ENCODE measurements at regions not wholly inside any gene's neighbourhood (a gene's known extent, or its start where the extent isn't known, plus 50 kb on each side); places are given as distances from the start of the nearest gene placed in this dataset.

GRCh38 chr15:56868170-56868569 is 50.3 kb upstream of the TCF12 start:
- DNase-seq (ENCODE audit: low read depth in 2 of 2), result no peak

- no peak for DNase-seq (ENCODE audit: low read depth in 2 of 2)
Measured at GRCh38 chr15:56866803-56867202, 51.6 kb upstream of the TCF12 start.

- DNase-seq (ENCODE audit: low read depth in 2 of 2), result no peak
Measured at GRCh38 chr15:56857828-56858227, 60.6 kb upstream of the TCF12 start.

GRCh38 chr15:56856934-56857333 is 61.5 kb upstream of the TCF12 start:
- no peak for DNase-seq (ENCODE audit: low read depth in 2 of 2)

- no peak for DNase-seq (ENCODE audit: low read depth in 2 of 2)
Measured at GRCh38 chr15:56844892-56845291, 73.6 kb upstream of the TCF12 start.

GRCh38 chr15:56844471-56844870 is 74.0 kb upstream of the TCF12 start:
- no peak for DNase-seq (ENCODE audit: low read depth in 2 of 2)

GRCh38 chr15:56839641-56840040 is 78.8 kb upstream of the TCF12 start:
- no peak for DNase-seq (ENCODE audit: low read depth in 2 of 2)

- DNase-seq (ENCODE audit: low read depth in 2 of 2), result no peak
Measured at GRCh38 chr15:56839099-56839498, 79.3 kb upstream of the TCF12 start.

- no peak for DNase-seq (ENCODE audit: low read depth in 2 of 2)
Measured at GRCh38 chr15:56838085-56838484, 80.4 kb upstream of the TCF12 start.

GRCh38 chr15:56837273-56837672 is 81.2 kb upstream of the TCF12 start:
- no peak for DNase-seq (ENCODE audit: low read depth in 2 of 2)

- DNase-seq (ENCODE audit: low read depth in 2 of 2), result no peak
Measured at GRCh38 chr15:56835718-56836171, 82.7 kb upstream of the TCF12 start.

- no peak for DNase-seq (ENCODE audit: low read depth in 2 of 2)
Measured at GRCh38 chr15:56832125-56832524, 86.3 kb upstream of the TCF12 start.

- DNase-seq (ENCODE audit: low read depth in 2 of 2), result no peak
Measured at GRCh38 chr15:56831467-56832005, 86.9 kb upstream of the TCF12 start.

- no peak for DNase-seq (ENCODE audit: low read depth in 2 of 2)
Measured at GRCh38 chr15:56824175-56824574, 90.9 kb upstream of the ZNF280D start.

- no peak for DNase-seq (ENCODE audit: low read depth in 2 of 2)
Measured at GRCh38 chr15:56821721-56822425, 88.6 kb upstream of the ZNF280D start.

GRCh38 chr15:56820333-56820732 is 87.0 kb upstream of the ZNF280D start:
- no peak for DNase-seq (ENCODE audit: low read depth in 2 of 2)

- DNase-seq (ENCODE audit: low read depth in 2 of 2), result no peak
Measured at GRCh38 chr15:56817321-56818080, 84.2 kb upstream of the ZNF280D start.

- DNase-seq (ENCODE audit: low read depth in 2 of 2), result no peak
Measured at GRCh38 chr15:56816781-56817180, 83.5 kb upstream of the ZNF280D start.

GRCh38 chr15:56815247-56815646 is 81.9 kb upstream of the ZNF280D start:
- DNase-seq (ENCODE audit: low read depth in 2 of 2), result no peak

GRCh38 chr15:56814429-56814828 is 81.1 kb upstream of the ZNF280D start:
- DNase-seq (ENCODE audit: low read depth in 2 of 2), result no peak

- no peak for DNase-seq (ENCODE audit: low read depth in 2 of 2)
Measured at GRCh38 chr15:56813995-56814394, 80.7 kb upstream of the ZNF280D start.

- no peak for DNase-seq (ENCODE audit: low read depth in 2 of 2)
Measured at GRCh38 chr15:56812961-56813360, 79.7 kb upstream of the ZNF280D start.

- DNase-seq (ENCODE audit: low read depth in 2 of 2), result no peak
Measured at GRCh38 chr15:56812221-56812620, 78.9 kb upstream of the ZNF280D start.
